Uterus (tissue), 2 donors: ENCODE measurements at regions not wholly inside any gene's neighbourhood (a gene's known extent, or its start where the extent isn't known, plus 50 kb on each side); places are given as distances from the start of the nearest gene placed in this dataset.

ENCODE experiments used
- POLR2A ChIP-seq, 2 donors: fragments of 450-650 bp; IDR thresholded peaks; one replicate each; pipeline ENCODE4 v1.6.1; 2016; ENCODE audit warnings: antibody characterized with exemption in 2 of 2, mild to moderate bottlenecking in 1 of 2, moderate library complexity in 1 of 2
- TF ChIP-seq, protein P1 (sequence below), 4 experiments: fragments of 200-600 bp in 2 of 4; fragments of 450-650 bp in 2 of 4; sonication (generic) in 2 of 4; IDR thresholded peaks; one replicate each; pipeline ENCODE4 v1.5.1; 2016 to 2019; ENCODE audit warnings: antibody characterized with exemption in 4 of 4, mild to moderate bottlenecking in 2 of 4, moderate library complexity in 1 of 4

- TF ChIP-seq, protein P1, sequence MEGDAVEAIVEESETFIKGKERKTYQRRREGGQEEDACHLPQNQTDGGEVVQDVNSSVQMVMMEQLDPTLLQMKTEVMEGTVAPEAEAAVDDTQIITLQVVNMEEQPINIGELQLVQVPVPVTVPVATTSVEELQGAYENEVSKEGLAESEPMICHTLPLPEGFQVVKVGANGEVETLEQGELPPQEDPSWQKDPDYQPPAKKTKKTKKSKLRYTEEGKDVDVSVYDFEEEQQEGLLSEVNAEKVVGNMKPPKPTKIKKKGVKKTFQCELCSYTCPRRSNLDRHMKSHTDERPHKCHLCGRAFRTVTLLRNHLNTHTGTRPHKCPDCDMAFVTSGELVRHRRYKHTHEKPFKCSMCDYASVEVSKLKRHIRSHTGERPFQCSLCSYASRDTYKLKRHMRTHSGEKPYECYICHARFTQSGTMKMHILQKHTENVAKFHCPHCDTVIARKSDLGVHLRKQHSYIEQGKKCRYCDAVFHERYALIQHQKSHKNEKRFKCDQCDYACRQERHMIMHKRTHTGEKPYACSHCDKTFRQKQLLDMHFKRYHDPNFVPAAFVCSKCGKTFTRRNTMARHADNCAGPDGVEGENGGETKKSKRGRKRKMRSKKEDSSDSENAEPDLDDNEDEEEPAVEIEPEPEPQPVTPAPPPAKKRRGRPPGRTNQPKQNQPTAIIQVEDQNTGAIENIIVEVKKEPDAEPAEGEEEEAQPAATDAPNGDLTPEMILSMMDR (IDR thresholded peaks at IDR 0.05) = no peak
- TF ChIP-seq POLR2A (IDR thresholded peaks at IDR 0.05) = no peak
Measured at GRCh38 chr1:34477632-34478141, 277.2 kb upstream of the GJB5 start.
